ENCODE measurements at regions not wholly inside any gene's neighbourhood (a gene's known extent, or its start where the extent isn't known, plus 50 kb on each side); places are given as distances from the start of the nearest gene placed in this dataset.
A peak's percentile ranks its signal among the peaks of the same experiment; 100 is the strongest.

DNA sequence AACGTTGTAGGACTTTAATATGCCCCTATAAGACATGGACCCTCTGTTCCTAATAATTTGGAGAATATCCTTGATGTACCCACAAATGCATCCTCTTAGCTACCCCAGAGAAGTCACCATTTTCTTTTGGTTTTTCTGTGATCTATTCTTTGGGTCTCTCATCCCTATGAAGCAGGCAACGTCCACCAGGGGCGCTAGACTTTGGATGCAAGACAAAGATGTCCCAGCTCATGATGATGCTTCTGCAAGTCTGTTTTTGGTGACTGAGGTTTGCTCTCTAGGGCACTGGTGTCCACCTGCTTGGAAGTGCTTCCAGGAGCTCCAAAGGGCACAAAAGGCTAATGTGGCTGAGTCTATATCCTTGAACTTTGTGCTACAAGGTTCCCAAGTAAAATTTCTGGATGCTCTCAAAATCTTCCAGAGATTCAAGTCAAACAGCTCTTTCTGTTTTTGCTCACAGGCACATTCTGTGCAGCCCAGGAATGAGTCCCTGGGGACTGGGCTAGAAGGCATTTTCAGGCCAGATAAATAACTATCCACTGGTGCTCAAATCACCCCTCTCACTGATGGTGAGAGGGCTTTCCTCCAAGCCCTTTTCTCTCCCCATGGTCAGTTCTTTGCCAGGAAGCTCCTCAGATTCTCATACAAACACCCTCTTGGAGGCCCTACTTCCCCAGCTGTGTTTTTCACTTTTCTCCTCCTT lies 166.4 kb downstream of the C7orf25 start:
- ChIA-PET POLR2A (no interaction called here), CTCF (interaction anchor here (0.7 to 3.0 kb wide), 39 partner anchors 9 to 804 kb away, joined by 3 to 15 read pairs (median 4); no protein-coding TSS in a partner anchor)
- Histone ChIP-seq H3K4me3 (ENCODE audit: low read depth in 2 of 2, low read length in 1 of 2) (no peak overlapping the region), H3K9ac (no peak overlapping the region), H3K27me3 (ENCODE audit: insufficient read depth) (no peaks in the 10 kb centered on the region), H3K9me2 (no peaks in the 10 kb centered on the region), H2AFZ (ENCODE audit: low read depth) (no peak overlapping the region), H3K4me2 (no peak overlapping the region), H3K9me3 (no peaks in the 10 kb centered on the region), H4K20me1 (ENCODE audit: insufficient read depth) (no peaks in the 10 kb centered on the region), H3K36me3 (replicated peaks in 1 of 2; ENCODE audit: control insufficient read depth in 1 of 2, insufficient read depth in 2 of 2, low read length in 1 of 2) (no peaks in the 10 kb centered on the region), H3K27ac (ENCODE audit: low read depth in 2 of 2, low read length in 1 of 2) (no peak overlapping the region), H3F3A (replicated peaks; ENCODE audit: insufficient read depth) (no peaks in the 10 kb centered on the region), H3K4me1 (ENCODE audit: control insufficient read depth in 1 of 2, insufficient read depth in 2 of 2, low read depth in 1 of 2, low read length in 1 of 2) (no peaks in the 10 kb centered on the region), H3K79me2 (ENCODE audit: insufficient read depth) (no peaks in the 10 kb centered on the region)
- 1% methylated on average over 3 of the region's 3 CpGs for WGBS (ENCODE audit: low lambda C conversion rate)
- peak; percentile 23 for DNase-seq
- TF ChIP-seq, protein P1, sequence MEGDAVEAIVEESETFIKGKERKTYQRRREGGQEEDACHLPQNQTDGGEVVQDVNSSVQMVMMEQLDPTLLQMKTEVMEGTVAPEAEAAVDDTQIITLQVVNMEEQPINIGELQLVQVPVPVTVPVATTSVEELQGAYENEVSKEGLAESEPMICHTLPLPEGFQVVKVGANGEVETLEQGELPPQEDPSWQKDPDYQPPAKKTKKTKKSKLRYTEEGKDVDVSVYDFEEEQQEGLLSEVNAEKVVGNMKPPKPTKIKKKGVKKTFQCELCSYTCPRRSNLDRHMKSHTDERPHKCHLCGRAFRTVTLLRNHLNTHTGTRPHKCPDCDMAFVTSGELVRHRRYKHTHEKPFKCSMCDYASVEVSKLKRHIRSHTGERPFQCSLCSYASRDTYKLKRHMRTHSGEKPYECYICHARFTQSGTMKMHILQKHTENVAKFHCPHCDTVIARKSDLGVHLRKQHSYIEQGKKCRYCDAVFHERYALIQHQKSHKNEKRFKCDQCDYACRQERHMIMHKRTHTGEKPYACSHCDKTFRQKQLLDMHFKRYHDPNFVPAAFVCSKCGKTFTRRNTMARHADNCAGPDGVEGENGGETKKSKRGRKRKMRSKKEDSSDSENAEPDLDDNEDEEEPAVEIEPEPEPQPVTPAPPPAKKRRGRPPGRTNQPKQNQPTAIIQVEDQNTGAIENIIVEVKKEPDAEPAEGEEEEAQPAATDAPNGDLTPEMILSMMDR (IDR thresholded peaks at IDR 0.05), result peak; percentile 92
- no peak for TF ChIP-seq TAF1 (IDR thresholded peaks at IDR 0.05; ENCODE audit: borderline replicate concordance, low read depth, low read length)

DNA sequence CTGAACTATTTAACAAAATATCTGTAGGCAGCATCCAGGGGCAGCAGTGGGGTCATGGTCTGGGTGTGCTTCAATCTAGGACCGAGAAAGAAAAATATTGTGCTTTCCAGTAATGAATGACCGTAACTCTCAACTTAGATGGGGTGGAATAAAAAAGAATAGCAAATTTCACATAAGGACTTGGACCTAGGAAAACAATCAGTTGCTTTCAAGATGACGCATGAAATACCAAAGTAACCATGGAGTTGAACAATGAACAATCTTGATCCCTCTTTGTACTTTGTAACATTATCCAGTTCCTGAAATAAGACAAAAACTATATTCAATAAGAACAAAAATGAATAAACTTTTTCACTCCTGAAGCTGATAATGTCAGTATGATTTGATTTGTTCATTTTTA lies 167.1 kb downstream of the C7orf25 start:
- TF ChIP-seq, protein P2, sequence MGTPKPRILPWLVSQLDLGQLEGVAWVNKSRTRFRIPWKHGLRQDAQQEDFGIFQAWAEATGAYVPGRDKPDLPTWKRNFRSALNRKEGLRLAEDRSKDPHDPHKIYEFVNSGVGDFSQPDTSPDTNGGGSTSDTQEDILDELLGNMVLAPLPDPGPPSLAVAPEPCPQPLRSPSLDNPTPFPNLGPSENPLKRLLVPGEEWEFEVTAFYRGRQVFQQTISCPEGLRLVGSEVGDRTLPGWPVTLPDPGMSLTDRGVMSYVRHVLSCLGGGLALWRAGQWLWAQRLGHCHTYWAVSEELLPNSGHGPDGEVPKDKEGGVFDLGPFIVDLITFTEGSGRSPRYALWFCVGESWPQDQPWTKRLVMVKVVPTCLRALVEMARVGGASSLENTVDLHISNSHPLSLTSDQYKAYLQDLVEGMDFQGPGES (IDR thresholded peaks at IDR 0.05; ENCODE audit: low read depth, low read length), result no peak
- no peak for TF ChIP-seq FOSL2 (IDR thresholded peaks at IDR 0.05; ENCODE audit: borderline replicate concordance, low read depth)
- no peak for TF ChIP-seq NRF1 (IDR thresholded peaks at IDR 0.05; ENCODE audit: low read depth, low read length)
- no peak for TF ChIP-seq MEF2A (IDR thresholded peaks at IDR 0.05; ENCODE audit: borderline replicate concordance, low read depth)
- no peak for TF ChIP-seq POLR2AphosphoS5 (IDR thresholded peaks at IDR 0.05; ENCODE audit: low read depth, low read length)
- TF ChIP-seq RXRA (IDR thresholded peaks at IDR 0.05; ENCODE audit: borderline replicate concordance, low read depth), result no peak
- no peak for TF ChIP-seq MXI1 (IDR thresholded peaks at IDR 0.05; ENCODE audit: low read depth, low read length)
- TF ChIP-seq, protein P3, sequence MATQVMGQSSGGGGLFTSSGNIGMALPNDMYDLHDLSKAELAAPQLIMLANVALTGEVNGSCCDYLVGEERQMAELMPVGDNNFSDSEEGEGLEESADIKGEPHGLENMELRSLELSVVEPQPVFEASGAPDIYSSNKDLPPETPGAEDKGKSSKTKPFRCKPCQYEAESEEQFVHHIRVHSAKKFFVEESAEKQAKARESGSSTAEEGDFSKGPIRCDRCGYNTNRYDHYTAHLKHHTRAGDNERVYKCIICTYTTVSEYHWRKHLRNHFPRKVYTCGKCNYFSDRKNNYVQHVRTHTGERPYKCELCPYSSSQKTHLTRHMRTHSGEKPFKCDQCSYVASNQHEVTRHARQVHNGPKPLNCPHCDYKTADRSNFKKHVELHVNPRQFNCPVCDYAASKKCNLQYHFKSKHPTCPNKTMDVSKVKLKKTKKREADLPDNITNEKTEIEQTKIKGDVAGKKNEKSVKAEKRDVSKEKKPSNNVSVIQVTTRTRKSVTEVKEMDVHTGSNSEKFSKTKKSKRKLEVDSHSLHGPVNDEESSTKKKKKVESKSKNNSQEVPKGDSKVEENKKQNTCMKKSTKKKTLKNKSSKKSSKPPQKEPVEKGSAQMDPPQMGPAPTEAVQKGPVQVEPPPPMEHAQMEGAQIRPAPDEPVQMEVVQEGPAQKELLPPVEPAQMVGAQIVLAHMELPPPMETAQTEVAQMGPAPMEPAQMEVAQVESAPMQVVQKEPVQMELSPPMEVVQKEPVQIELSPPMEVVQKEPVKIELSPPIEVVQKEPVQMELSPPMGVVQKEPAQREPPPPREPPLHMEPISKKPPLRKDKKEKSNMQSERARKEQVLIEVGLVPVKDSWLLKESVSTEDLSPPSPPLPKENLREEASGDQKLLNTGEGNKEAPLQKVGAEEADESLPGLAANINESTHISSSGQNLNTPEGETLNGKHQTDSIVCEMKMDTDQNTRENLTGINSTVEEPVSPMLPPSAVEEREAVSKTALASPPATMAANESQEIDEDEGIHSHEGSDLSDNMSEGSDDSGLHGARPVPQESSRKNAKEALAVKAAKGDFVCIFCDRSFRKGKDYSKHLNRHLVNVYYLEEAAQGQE (IDR thresholded peaks at IDR 0.05; ENCODE audit: low read depth, low read length), result no peak
- TF ChIP-seq EP300 (IDR thresholded peaks at IDR 0.05; ENCODE audit: borderline replicate concordance in 1 of 2, low read depth in 1 of 2, low read length in 1 of 2), result no peak
- no peak for TF ChIP-seq TCF12 (IDR thresholded peaks at IDR 0.05)
- TF ChIP-seq ELF1 (IDR thresholded peaks at IDR 0.05), result no peak
- no peak for TF ChIP-seq FOXJ3 (CRISPR knock-in tag; IDR thresholded peaks at IDR 0.05)
- TF ChIP-seq, protein P4, sequence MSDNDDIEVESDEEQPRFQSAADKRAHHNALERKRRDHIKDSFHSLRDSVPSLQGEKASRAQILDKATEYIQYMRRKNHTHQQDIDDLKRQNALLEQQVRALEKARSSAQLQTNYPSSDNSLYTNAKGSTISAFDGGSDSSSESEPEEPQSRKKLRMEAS (IDR thresholded peaks at IDR 0.05; ENCODE audit: low read depth), result no peak
- TF ChIP-seq JUND (IDR thresholded peaks at IDR 0.05), result no peak
- TF ChIP-seq CHD2 (IDR thresholded peaks at IDR 0.05; ENCODE audit: low read length, partially characterized antibody), result no peak
- no peak for TF ChIP-seq GABPA (IDR thresholded peaks at IDR 0.05; ENCODE audit: low read depth)
- TF ChIP-seq, protein P5, sequence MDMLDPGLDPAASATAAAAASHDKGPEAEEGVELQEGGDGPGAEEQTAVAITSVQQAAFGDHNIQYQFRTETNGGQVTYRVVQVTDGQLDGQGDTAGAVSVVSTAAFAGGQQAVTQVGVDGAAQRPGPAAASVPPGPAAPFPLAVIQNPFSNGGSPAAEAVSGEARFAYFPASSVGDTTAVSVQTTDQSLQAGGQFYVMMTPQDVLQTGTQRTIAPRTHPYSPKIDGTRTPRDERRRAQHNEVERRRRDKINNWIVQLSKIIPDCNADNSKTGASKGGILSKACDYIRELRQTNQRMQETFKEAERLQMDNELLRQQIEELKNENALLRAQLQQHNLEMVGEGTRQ (IDR thresholded peaks at IDR 0.05; ENCODE audit: borderline replicate concordance, low read depth, low read length), result no peak
- no peak overlapping the region for H2AFZ ChIP-seq (ENCODE audit: low read depth)
- no peak overlapping the region for H3K9ac ChIP-seq
- H3K36me3 ChIP-seq (replicated peaks in 1 of 2; ENCODE audit: control insufficient read depth in 1 of 2, insufficient read depth in 2 of 2, low read length in 1 of 2), result no peaks in the 10 kb centered on the region
- no peaks in the 10 kb centered on the region for H3K9me2 ChIP-seq
- H3F3A ChIP-seq (replicated peaks; ENCODE audit: insufficient read depth), result no peaks in the 10 kb centered on the region
- H3K9me3 ChIP-seq, result no peaks in the 10 kb centered on the region
- no peak for DNase-seq
- no peaks in the 10 kb centered on the region for H4K20me1 ChIP-seq (ENCODE audit: insufficient read depth)
- no peak overlapping the region for H3K4me3 ChIP-seq (ENCODE audit: low read depth in 2 of 2, low read length in 1 of 2)
- H3K27me3 ChIP-seq (ENCODE audit: insufficient read depth), result no peaks in the 10 kb centered on the region
- ChIA-PET POLR2A (no interaction called here), CTCF (interaction anchor here (0.7 to 3.0 kb wide), 28 partner anchors 8 to 767 kb away, joined by 3 to 15 read pairs (median 5); no protein-coding TSS in a partner anchor)
- H3K79me2 ChIP-seq (ENCODE audit: insufficient read depth), result no peaks in the 10 kb centered on the region
- no peak overlapping the region for H3K27ac ChIP-seq (ENCODE audit: low read depth in 2 of 2, low read length in 1 of 2)
- H3K4me2 ChIP-seq, result no peak overlapping the region
- 17% methylated on average over 3 of the region's 3 CpGs for WGBS (ENCODE audit: low lambda C conversion rate)
- H3K4me1 ChIP-seq (ENCODE audit: control insufficient read depth in 1 of 2, insufficient read depth in 2 of 2, low read depth in 1 of 2, low read length in 1 of 2), result no peaks in the 10 kb centered on the region

All from SK-N-SH (cell line).